GM23248 (cell line): ENCODE measurements at regions not wholly inside any gene's neighbourhood (a gene's known extent, or its start where the extent isn't known, plus 50 kb on each side); places are given as distances from the start of the nearest gene placed in this dataset.

ENCODE experiments used
- DNase-seq: peaks from one replicate; pipeline ENCODE4 v3.0.0-alpha.2; 2015
- H2AFZ ChIP-seq: fragments of 200-600 bp; sonication (generic); 2 replicates; pipeline ENCODE4 v1.6.1; 2016; ENCODE audit warnings: antibody characterized with exemption
- H3F3A ChIP-seq: fragments of 200-600 bp; sonication (generic); 2 replicates; pipeline ENCODE4 v1.6.1; 2016; ENCODE audit warnings: mild to moderate bottlenecking, antibody characterized with exemption, mixed run types; ENCODE audit not compliant: insufficient read depth
- H3K27ac ChIP-seq: fragments of 200-600 bp; sonication (generic); 2 replicates; pipeline ENCODE4 v1.5.1; 2016; ENCODE audit warnings: mild to moderate bottlenecking
- H3K27me3 ChIP-seq: fragments of 200-600 bp; sonication (generic); replicated peaks from 2 replicates; pipeline ENCODE4 v1.6.1; 2016; ENCODE audit warnings: mild to moderate bottlenecking; ENCODE audit not compliant: insufficient read depth
- H3K36me3 ChIP-seq: fragments of 200-600 bp; sonication (generic); 2 replicates; pipeline ENCODE4 v1.6.1; 2016; ENCODE audit warnings: low read depth, mild to moderate bottlenecking
- H3K4me1 ChIP-seq: fragments of 200-600 bp; sonication (generic); 2 replicates; pipeline ENCODE4 v1.6.1; 2016; ENCODE audit warnings: mild to moderate bottlenecking; ENCODE audit not compliant: insufficient read depth
- H3K4me2 ChIP-seq: fragments of 200-600 bp; sonication (generic); one replicate; pipeline ENCODE4 v1.6.1; 2016; ENCODE audit warnings: mild to moderate bottlenecking; ENCODE audit not compliant: unreplicated experiment
- H3K4me3 ChIP-seq: fragments of 200-600 bp; sonication (generic); 2 replicates; pipeline ENCODE4 v1.5.1; 2016; ENCODE audit warnings: mild to moderate bottlenecking
- H3K79me2 ChIP-seq: fragments of 200-600 bp; sonication (generic); 2 replicates; pipeline ENCODE4 v1.6.1; 2016; ENCODE audit warnings: mild to moderate bottlenecking; ENCODE audit not compliant: insufficient read depth
- H3K9ac ChIP-seq: fragments of 200-600 bp; sonication (generic); 2 replicates; pipeline ENCODE4 v1.6.1; 2016; ENCODE audit warnings: mild to moderate bottlenecking
- H3K9me2 ChIP-seq: fragments of 200-600 bp; sonication (generic); 2 replicates; pipeline ENCODE4 v1.6.1; 2016; ENCODE audit warnings: mixed run types, mild to moderate bottlenecking, moderate library complexity; ENCODE audit not compliant: insufficient read depth
- H3K9me3 ChIP-seq: fragments of 200-600 bp; sonication (generic); one replicate; pipeline ENCODE4 v1.6.1; 2017; ENCODE audit warnings: low read depth
- H4K20me1 ChIP-seq: fragments of 200-600 bp; sonication (generic); 2 replicates; pipeline ENCODE4 v1.6.0; 2016; ENCODE audit not compliant: insufficient read depth
- EZH2 ChIP-seq: fragments of 200-600 bp; sonication (generic); IDR thresholded peaks from 2 replicates; pipeline ENCODE4 v1.6.1; 2018; ENCODE audit warnings: antibody characterized with exemption, mild to moderate bottlenecking; ENCODE audit not compliant: insufficient read depth, poor library complexity, severe bottlenecking
- EZH2phosphoT487 ChIP-seq: fragments of 200-600 bp; sonication (generic); IDR thresholded peaks from 2 replicates; pipeline ENCODE4 v1.6.1; 2018; ENCODE audit warnings: antibody characterized with exemption, moderate library complexity, mild to moderate bottlenecking, low read depth; ENCODE audit not compliant: insufficient read depth
- WGBS, 2 experiments: methylation state at CpG; one replicate each; pipeline ENCODE4 v1.1.6; 2015 to 2017; ENCODE audit warnings: low lambda C conversion rate in 2 of 2, low coverage in 1 of 2; ENCODE audit errors: missing lambda C conversion rate in 2 of 2; 5-methylcytosine and 5-hydroxymethylcytosine counted together
- in situ Hi-C: fragments of 300-500 bp; cut with MboI; formaldehyde crosslinking; loops from 2 replicates; pipeline ENCODE4 v1.15.0; 2020

- Histone ChIP-seq H3F3A (no peaks in the 10 kb centered on the region), H3K79me2 (no peaks in the 10 kb centered on the region), H2AFZ (no peak overlapping the region), H3K27me3 (no peaks in the 10 kb centered on the region), H3K9me3 (no peaks in the 10 kb centered on the region), H3K9ac (no peak overlapping the region), H3K4me3 (no peak overlapping the region), H3K9me2 (no peaks in the 10 kb centered on the region), H3K27ac (no peak overlapping the region), H3K36me3 (no peaks in the 10 kb centered on the region), H3K4me2 (no peak overlapping the region), H4K20me1 (no peaks in the 10 kb centered on the region), H3K4me1 (no peaks in the 10 kb centered on the region)
- in situ Hi-C loops: no loop called here
- no peak for DNase-seq
- TF ChIP-seq EZH2 (no peak), EZH2phosphoT487 (no peak)
- 6 to 10% methylated on average over 5 of the region's 5 CpGs for WGBS, 2 experiments
Measured at GRCh38 chrX:129230850-129231512, 292.3 kb downstream of the SMARCA1 start.

DNA sequence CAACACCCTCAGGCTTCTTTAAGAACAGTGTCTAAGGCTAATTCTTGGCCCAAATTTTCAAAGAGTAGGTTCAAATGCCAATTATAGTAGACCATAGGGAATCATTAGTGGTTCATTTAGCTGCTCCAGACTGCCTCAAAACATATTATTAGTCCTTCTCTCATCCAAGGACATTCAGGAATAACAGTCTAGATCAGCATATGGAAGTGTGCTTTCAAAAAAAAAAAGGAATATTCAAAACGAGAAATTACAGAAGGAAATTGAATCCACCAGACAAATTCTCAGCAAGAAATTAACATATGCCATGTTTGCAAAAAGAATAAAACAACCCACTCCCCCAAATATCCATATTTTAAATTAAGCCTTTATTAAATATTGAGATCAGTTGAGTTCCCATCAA is 293.1 kb downstream of the SMARCA1 start:
- Histone ChIP-seq H2AFZ (no peak overlapping the region), H3K4me1 (no peaks in the 10 kb centered on the region), H3K27me3 (no peaks in the 10 kb centered on the region), H3K4me3 (no peak overlapping the region), H4K20me1 (no peaks in the 10 kb centered on the region), H3K9ac (no peak overlapping the region), H3K4me2 (no peak overlapping the region), H3K36me3 (no peaks in the 10 kb centered on the region), H3K27ac (no peak overlapping the region), H3K9me3 (no peaks in the 10 kb centered on the region), H3K9me2 (no peaks in the 10 kb centered on the region), H3F3A (no peaks in the 10 kb centered on the region), H3K79me2 (no peaks in the 10 kb centered on the region)
- TF ChIP-seq EZH2phosphoT487 (no peak), EZH2 (no peak)
- WGBS, 2 experiments: 0 to 5% methylated on average over 1 of the region's 1 CpG
- no peak for DNase-seq
- in situ Hi-C loops: no loop called here

DNA sequence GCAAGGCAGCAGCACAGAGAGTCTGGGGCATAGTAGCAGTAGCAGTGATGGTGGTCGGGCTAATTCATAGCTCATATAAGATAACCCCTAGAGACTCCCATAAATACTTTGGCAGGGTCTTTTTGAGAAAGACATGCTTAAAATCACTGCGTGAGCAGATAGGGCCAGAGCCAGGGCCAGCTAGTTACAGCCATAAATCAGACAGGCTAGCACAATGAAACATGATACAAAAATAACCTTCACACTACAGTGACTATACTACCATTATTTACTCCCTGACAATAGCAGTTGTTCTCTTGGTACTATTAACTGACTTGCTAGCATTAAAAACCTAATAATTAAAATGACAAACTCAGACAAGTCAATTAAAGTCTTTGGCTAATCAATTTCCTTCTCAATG is 295.9 kb downstream of the SMARCA1 start:
- Histone ChIP-seq H3K27me3 (no peaks in the 10 kb centered on the region), H2AFZ (no peak overlapping the region), H3K9me3 (no peaks in the 10 kb centered on the region), H3K27ac (no peak overlapping the region), H3F3A (no peaks in the 10 kb centered on the region), H3K4me1 (no peaks in the 10 kb centered on the region), H3K36me3 (no peaks in the 10 kb centered on the region), H3K4me3 (no peak overlapping the region), H3K79me2 (no peaks in the 10 kb centered on the region), H3K4me2 (no peak overlapping the region), H4K20me1 (no peaks in the 10 kb centered on the region), H3K9ac (no peak overlapping the region), H3K9me2 (no peaks in the 10 kb centered on the region)
- in situ Hi-C loops: no loop called here
- TF ChIP-seq EZH2 (no peak), EZH2phosphoT487 (no peak)
- no peak for DNase-seq
- WGBS, 2 experiments: 3 to 5% methylated on average over 2 of the region's 2 CpGs

- no peaks in the 10 kb centered on the region for H3F3A ChIP-seq
- 10 to 15% methylated on average over 4 of the region's 4 CpGs for WGBS, 2 experiments
- no peaks in the 10 kb centered on the region for H3K27me3 ChIP-seq
- H3K4me1 ChIP-seq: no peaks in the 10 kb centered on the region
- H3K9me3 ChIP-seq: no peaks in the 10 kb centered on the region
- in situ Hi-C loops: no loop called here
- no peak for TF ChIP-seq EZH2
- no peak for TF ChIP-seq EZH2phosphoT487
- no peak overlapping the region for H2AFZ ChIP-seq
- no peaks in the 10 kb centered on the region for H3K36me3 ChIP-seq
- no peak overlapping the region for H3K4me3 ChIP-seq
- no peak overlapping the region for H3K9ac ChIP-seq
- no peak for DNase-seq
- no peaks in the 10 kb centered on the region for H3K9me2 ChIP-seq
- no peaks in the 10 kb centered on the region for H4K20me1 ChIP-seq
- no peak overlapping the region for H3K27ac ChIP-seq
- H3K79me2 ChIP-seq: no peaks in the 10 kb centered on the region
- no peak overlapping the region for H3K4me2 ChIP-seq
Measured at GRCh38 chrX:129193357-129193756, 329.9 kb downstream of the SMARCA1 start.

- no peaks in the 10 kb centered on the region for H4K20me1 ChIP-seq
- H3K27ac ChIP-seq: no peak overlapping the region
- WGBS, 2 experiments: 7 to 12% methylated on average over 6 of the region's 6 CpGs
- H3K9me3 ChIP-seq: no peaks in the 10 kb centered on the region
- no peaks in the 10 kb centered on the region for H3K79me2 ChIP-seq
- TF ChIP-seq EZH2 (no peak), EZH2phosphoT487 (no peak)
- H3K27me3 ChIP-seq: no peaks in the 10 kb centered on the region
- H3K4me3 ChIP-seq: no peak overlapping the region
- no peaks in the 10 kb centered on the region for H3K36me3 ChIP-seq
- H3K9me2 ChIP-seq: no peaks in the 10 kb centered on the region
- H3K4me2 ChIP-seq: no peak overlapping the region
- no peak for DNase-seq
- no peak overlapping the region for H2AFZ ChIP-seq
- H3K4me1 ChIP-seq: no peaks in the 10 kb centered on the region
- no peaks in the 10 kb centered on the region for H3F3A ChIP-seq
- in situ Hi-C loops: no loop called here
- H3K9ac ChIP-seq: no peak overlapping the region
Measured at GRCh38 chrX:129188231-129188630, 335.1 kb downstream of the SMARCA1 start.
